Keratinocyte (primary cell): ENCODE measurements at regions not wholly inside any gene's neighbourhood (a gene's known extent, or its start where the extent isn't known, plus 50 kb on each side); places are given as distances from the start of the nearest gene placed in this dataset.
"Not testable (repeated sequence)": the region's sequence is repeated elsewhere in the genome, so short reads cannot be mapped to it uniquely, and the experiment has no call there.

Experiments
- DNase-seq: peaks from one replicate; pipeline ENCODE4 v3.0.0-alpha.2; 2011; ENCODE audit warnings: low read depth, missing footprints, low spot score
- FAIRE-seq: peaks from 2 replicates; lab custom pipeline; 2011; peaks lifted over from hg19 to GRCh38; lab: Jason Lieb, UNC
- H2AFZ ChIP-seq: 2 replicates; pipeline ENCODE4 v1.6.0; 2012; ENCODE audit warnings: low read length, control low read depth, inconsistent platforms; ENCODE audit not compliant: control insufficient read depth
- H3K27ac ChIP-seq: 2 replicates; pipeline ENCODE4 v1.5.1; 2011; ENCODE audit warnings: low read length; ENCODE audit not compliant: control insufficient read depth, insufficient read depth
- H3K27me3 ChIP-seq: 3 replicates; pipeline ENCODE4 v1.6.0; 2011; ENCODE audit warnings: low read length; ENCODE audit not compliant: control insufficient read depth, insufficient read depth; ENCODE audit errors: extremely low read depth
- H3K36me3 ChIP-seq, 2 experiments: 2 replicates in 1 of 2; 3 replicates in 1 of 2; pipeline ENCODE4 v1.5.1; 2011; ENCODE audit warnings: low read length in 2 of 2, mild to moderate bottlenecking in 1 of 2; ENCODE audit not compliant: control insufficient read depth in 2 of 2, insufficient read depth in 2 of 2; ENCODE audit errors: extremely low read depth in 1 of 2
- H3K4me1 ChIP-seq: 3 replicates; pipeline ENCODE4 v1.5.1; 2011; ENCODE audit warnings: low read length; ENCODE audit not compliant: control insufficient read depth, insufficient read depth; ENCODE audit errors: extremely low read depth
- H3K4me2 ChIP-seq: 3 replicates; pipeline ENCODE4 v1.6.0; 2011; ENCODE audit warnings: low read depth, low read length; ENCODE audit not compliant: control insufficient read depth, insufficient read depth; ENCODE audit errors: extremely low read depth
- H3K4me3 ChIP-seq, 3 experiments: fragments of 200-600 bp in 1 of 3; sonication (generic) in 1 of 3; 2 replicates in 2 of 3; 3 replicates in 1 of 3; pipeline ENCODE4 v1.5.1; 2011 to 2016; ENCODE audit warnings: low read length in 3 of 3, mild to moderate bottlenecking in 3 of 3, control low read depth in 2 of 3, inconsistent platforms in 1 of 3, low read depth in 1 of 3, mixed read lengths in 1 of 3, mixed run types in 1 of 3, moderate library complexity in 1 of 3; ENCODE audit not compliant: control insufficient read depth in 2 of 3, insufficient read depth in 2 of 3; ENCODE audit errors: extremely low read depth in 1 of 3
- H3K79me2 ChIP-seq: 2 replicates; pipeline ENCODE4 v1.6.0; 2012; ENCODE audit warnings: low read length; ENCODE audit not compliant: control insufficient read depth, insufficient read depth
- H3K9ac ChIP-seq: 3 replicates; pipeline ENCODE4 v1.6.0; 2011; ENCODE audit warnings: low read length; ENCODE audit not compliant: control insufficient read depth, insufficient read depth; ENCODE audit errors: extremely low read depth
- H3K9me1 ChIP-seq: 3 replicates; pipeline ENCODE4 v1.6.0; 2011; ENCODE audit warnings: low read length; ENCODE audit not compliant: control insufficient read depth, insufficient read depth; ENCODE audit errors: extremely low read depth
- H3K9me3 ChIP-seq: 2 replicates; pipeline ENCODE4 v1.5.1; 2012; ENCODE audit warnings: low read depth, low read length; ENCODE audit not compliant: control insufficient read depth
- H4K20me1 ChIP-seq: 3 replicates; pipeline ENCODE4 v1.6.0; 2011; ENCODE audit warnings: low read length; ENCODE audit not compliant: control insufficient read depth, insufficient read depth; ENCODE audit errors: extremely low read depth
- CTCF ChIP-seq, 3 experiments: IDR thresholded peaks in 1 of 3; conservative IDR thresholded peaks in 1 of 3; optimal IDR thresholded peaks in 1 of 3; 2 replicates in 2 of 3; 3 replicates in 1 of 3; pipeline versions ENCODE3 to v1.5.1; 2011; ENCODE audit warnings: low read length in 3 of 3, mild to moderate bottlenecking in 3 of 3, moderate library complexity in 2 of 3, control low read depth in 1 of 3, inconsistent platforms in 1 of 3; ENCODE audit not compliant: insufficient read depth in 2 of 3; ENCODE audit errors: extremely low read depth in 1 of 3
- EZH2 ChIP-seq: IDR thresholded peaks from one replicate; pipeline ENCODE4 v1.6.1; 2012; ENCODE audit warnings: inconsistent platforms, mild to moderate bottlenecking, low read length, moderate library complexity
- dilution Hi-C: fragments of 300-500 bp; cut with MboI; formaldehyde crosslinking; loops from one replicate; pipeline ENCODE4 v1.7.0; 2020; ENCODE audit warnings: low sequenced_read_pairs; ENCODE audit not compliant: extremely low pct_ligation_motif_present

- H3K79me2 ChIP-seq: no peaks in the 10 kb centered on the region
These were observed 1876.2 kb downstream of the PCDH9 start for GRCh38 chr13:65353951-65354350.

DNA sequence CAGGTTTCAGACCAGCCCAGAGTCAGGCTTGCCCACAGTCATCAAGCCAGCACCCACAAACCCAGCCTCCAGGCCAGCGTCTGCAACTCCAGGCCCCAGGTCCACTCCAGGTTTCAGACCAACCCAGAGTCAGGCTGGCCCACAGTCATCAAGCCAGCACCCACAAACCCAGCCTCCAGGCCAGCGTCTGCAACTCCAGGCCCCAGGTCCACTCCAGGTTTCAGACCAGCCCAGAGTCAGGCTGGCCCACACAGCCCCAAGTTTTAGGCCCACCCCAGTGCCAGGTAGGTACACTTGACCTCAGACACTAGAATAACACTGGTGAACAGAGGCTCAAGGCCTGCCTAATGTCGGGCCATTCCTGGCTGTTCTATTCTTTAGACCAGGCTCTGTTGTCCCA lies 1877.0 kb downstream of the PCDH9 start:
- H3K9ac ChIP-seq, H3K27me3 ChIP-seq, H3K9me3 ChIP-seq, H4K20me1 ChIP-seq, H3K36me3 ChIP-seq, H3K9me1 ChIP-seq, FAIRE-seq, dilution Hi-C loops, H3K4me1 ChIP-seq, DNase-seq, H3K4me3 ChIP-seq, H2AFZ ChIP-seq, H3K79me2 ChIP-seq, H3K4me2 ChIP-seq, H3K27ac ChIP-seq: not testable (repeated sequence)

More at GRCh38 chr13:65353951-65354350, 1876.2 kb downstream of the PCDH9 start:
- no peak for TF ChIP-seq EZH2
- no peak for TF ChIP-seq CTCF (optimal IDR thresholded peaks at IDR 0.05 in 1 of 3, IDR thresholded peaks at IDR 0.05 in 1 of 3, conservative IDR thresholded peaks at IDR 0.05 in 1 of 3; ENCODE audit: extremely low read depth in 1 of 3, insufficient read depth in 2 of 3, low read length in 3 of 3)
- no peak overlapping the region for H3K27ac ChIP-seq
- no peak overlapping the region for H2AFZ ChIP-seq
- no peak overlapping the region for H3K9ac ChIP-seq
- H3K4me3 ChIP-seq: no peak overlapping the region
- H3K9me1 ChIP-seq: no peaks in the 10 kb centered on the region
- no peaks in the 10 kb centered on the region for H3K36me3 ChIP-seq
- no peaks in the 10 kb centered on the region for H3K27me3 ChIP-seq
- no peak overlapping the region for H3K4me2 ChIP-seq
- no peaks in the 10 kb centered on the region for H4K20me1 ChIP-seq
- FAIRE-seq: no peak
- no peaks in the 10 kb centered on the region for H3K4me1 ChIP-seq
- no peak for DNase-seq
- dilution Hi-C loops: no loop called here
- no peaks in the 10 kb centered on the region for H3K9me3 ChIP-seq

GRCh38 chr13:65347420-65348030 lies 1882.6 kb downstream of the PCDH9 start:
- H2AFZ ChIP-seq: no peak overlapping the region
- H3K9me1 ChIP-seq: no peaks in the 10 kb centered on the region
- FAIRE-seq (no peak), DNase-seq (no peak)
- H3K4me3 ChIP-seq: no peak overlapping the region
- no peak overlapping the region for H3K4me2 ChIP-seq
- H3K27ac ChIP-seq: no peak overlapping the region
- dilution Hi-C loops: no loop called here
- H3K36me3 ChIP-seq: no peaks in the 10 kb centered on the region
- TF ChIP-seq EZH2 (no peak), CTCF (optimal IDR thresholded peaks at IDR 0.05 in 1 of 3, IDR thresholded peaks at IDR 0.05 in 1 of 3, conservative IDR thresholded peaks at IDR 0.05 in 1 of 3; ENCODE audit: extremely low read depth in 1 of 3, insufficient read depth in 2 of 3, low read length in 3 of 3) (no peak)
- no peak overlapping the region for H3K9ac ChIP-seq
- H3K79me2 ChIP-seq: no peaks in the 10 kb centered on the region
- H3K9me3 ChIP-seq: no peaks in the 10 kb centered on the region
- H4K20me1 ChIP-seq: no peaks in the 10 kb centered on the region
- no peaks in the 10 kb centered on the region for H3K27me3 ChIP-seq
- no peaks in the 10 kb centered on the region for H3K4me1 ChIP-seq
